Subcutaneous abdominal adipose tissue (tissue), 5 donors: ENCODE measurements at regions not wholly inside any gene's neighbourhood (a gene's known extent, or its start where the extent isn't known, plus 50 kb on each side); places are given as distances from the start of the nearest gene placed in this dataset.

Experiments
- H3K27ac ChIP-seq: one replicate; pipeline ENCODE4 v1.7.0; 2013; ENCODE audit warnings: low read depth, mild to moderate bottlenecking, inconsistent platforms, low read length, moderate library complexity
- H3K27me3 ChIP-seq, 5 donors: one replicate each; pipeline ENCODE4 v1.7.0; 2013; ENCODE audit warnings: low read length in 5 of 5, inconsistent platforms in 1 of 5; ENCODE audit not compliant: control insufficient read depth in 5 of 5, insufficient read depth in 4 of 5
- H3K36me3 ChIP-seq, 5 donors: one replicate each; pipeline ENCODE4 v1.7.0; 2013; ENCODE audit warnings: low read length in 5 of 5; ENCODE audit not compliant: control insufficient read depth in 5 of 5, insufficient read depth in 5 of 5
- H3K4me1 ChIP-seq, 5 donors: one replicate each; pipeline ENCODE4 v1.7.0; 2013; ENCODE audit warnings: low read length in 5 of 5, mild to moderate bottlenecking in 3 of 5, moderate library complexity in 1 of 5; ENCODE audit not compliant: control insufficient read depth in 5 of 5, insufficient read depth in 5 of 5
- H3K4me3 ChIP-seq, 5 donors: one replicate each; pipeline ENCODE4 v1.7.0; 2013; ENCODE audit warnings: low read length in 5 of 5, low read depth in 1 of 5
- H3K9ac ChIP-seq, 5 donors: one replicate each; pipeline ENCODE4 v1.7.0; 2013; ENCODE audit warnings: low read length in 5 of 5, mild to moderate bottlenecking in 4 of 5, moderate library complexity in 3 of 5
- H3K9me3 ChIP-seq, 5 donors: one replicate each; pipeline ENCODE4 v1.7.0; 2013; ENCODE audit warnings: low read length in 5 of 5; ENCODE audit not compliant: control insufficient read depth in 5 of 5
- donor health status: healthy.
- donor health status: healthy.
- donor health status: healthy.
- donor health status: healthy.
- donor health status: healthy.

DNA sequence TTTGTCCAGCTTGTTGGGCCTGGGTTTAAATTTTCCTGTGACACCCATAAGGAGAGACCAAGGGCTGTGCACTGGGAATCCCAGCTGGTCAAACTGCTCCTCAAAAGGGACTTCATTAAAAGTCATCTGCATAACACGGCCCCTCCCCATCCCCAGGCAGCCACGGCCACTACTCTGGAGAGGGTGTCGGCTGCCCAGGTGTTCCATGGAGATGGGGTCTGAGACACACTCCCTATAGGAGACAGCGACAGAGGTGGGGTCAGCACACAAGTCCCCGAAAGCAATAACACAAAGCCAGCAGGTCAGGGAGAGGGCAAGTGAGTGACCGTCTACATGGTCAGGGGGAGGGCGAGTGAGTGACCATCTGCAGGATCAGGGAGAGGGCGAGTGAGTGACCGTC lies 75.6 kb upstream of the BCL11B start:
- no peaks in the 10 kb centered on the region for H3K36me3 ChIP-seq
- no peaks in the 10 kb centered on the region for H3K4me1 ChIP-seq
- H3K4me3 ChIP-seq, result no peak overlapping the region
- no peaks in the 10 kb centered on the region for H3K9me3 ChIP-seq
- no peak overlapping the region for H3K27ac ChIP-seq
- H3K9ac ChIP-seq, result no peak overlapping the region
- H3K27me3 ChIP-seq, result peaks cover 4 to 19% (median 11%) of the 10 kb centered on the region in 5 donors

DNA sequence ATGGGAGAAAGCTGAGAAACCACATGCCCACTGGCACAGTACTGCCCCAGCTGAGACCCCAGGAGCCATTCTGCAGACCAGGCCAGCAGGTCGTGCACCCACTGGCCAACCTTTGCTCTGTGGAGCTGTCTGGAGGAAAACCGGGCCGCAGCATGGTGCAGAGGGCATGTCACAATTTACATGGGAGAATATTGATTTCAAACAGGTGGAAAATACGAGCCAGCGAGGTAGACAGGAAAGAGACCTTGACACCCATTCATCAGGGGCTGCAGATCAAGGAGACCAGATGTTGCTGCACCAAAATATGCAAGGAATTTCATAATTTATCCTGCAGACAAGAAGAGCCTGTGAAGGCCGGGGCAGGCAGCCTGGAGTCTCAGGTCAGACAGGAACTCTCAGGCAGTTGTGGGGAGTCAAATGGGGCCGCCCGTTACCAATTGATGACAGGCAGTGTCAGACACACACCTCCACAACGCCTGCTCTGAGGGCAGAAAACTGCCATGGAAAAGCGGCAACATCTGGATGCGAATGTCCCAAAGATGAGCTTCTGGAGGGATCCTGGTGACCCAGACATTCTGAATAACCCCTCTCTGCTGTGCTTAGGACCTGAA lies 74.6 kb upstream of the BCL11B start:
- H3K27ac ChIP-seq, result no peak overlapping the region
- no peaks in the 10 kb centered on the region for H3K9me3 ChIP-seq
- H3K4me3 ChIP-seq, result no peak overlapping the region
- H3K4me1 ChIP-seq, result no peaks in the 10 kb centered on the region
- H3K36me3 ChIP-seq, result no peaks in the 10 kb centered on the region
- H3K9ac ChIP-seq, result no peak overlapping the region
- peaks cover 0 to 15% (median 11%) of the 10 kb centered on the region in 5 donors for H3K27me3 ChIP-seq

DNA sequence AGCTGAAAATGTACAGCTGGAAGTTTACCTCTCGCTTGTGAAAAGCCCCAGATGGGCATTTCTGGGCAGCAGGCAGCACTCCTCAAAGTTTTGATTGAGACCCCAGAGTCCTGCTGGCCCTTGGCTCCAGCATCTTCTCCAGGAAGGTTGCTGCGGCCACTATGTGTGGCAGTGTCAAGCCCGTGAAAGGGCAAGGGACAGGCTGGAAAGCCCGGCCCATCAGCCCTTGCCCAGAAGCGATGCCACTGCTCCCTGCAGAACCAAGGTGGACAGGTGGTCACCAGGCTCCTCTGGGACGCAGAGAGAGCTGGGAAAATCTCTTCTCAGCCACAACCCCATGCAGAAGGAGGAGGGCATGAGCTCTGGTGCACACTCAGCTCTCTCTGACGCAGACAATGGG lies 73.5 kb upstream of the BCL11B start:
- H3K27me3 ChIP-seq, result peaks cover 0 to 18% (median 11%) of the 10 kb centered on the region in 5 donors
- H3K36me3 ChIP-seq, result no peaks in the 10 kb centered on the region
- no peak overlapping the region for H3K27ac ChIP-seq
- H3K4me3 ChIP-seq, result no peak overlapping the region
- no peaks in the 10 kb centered on the region for H3K4me1 ChIP-seq
- H3K9me3 ChIP-seq, result no peaks in the 10 kb centered on the region
- no peak overlapping the region for H3K9ac ChIP-seq

DNA sequence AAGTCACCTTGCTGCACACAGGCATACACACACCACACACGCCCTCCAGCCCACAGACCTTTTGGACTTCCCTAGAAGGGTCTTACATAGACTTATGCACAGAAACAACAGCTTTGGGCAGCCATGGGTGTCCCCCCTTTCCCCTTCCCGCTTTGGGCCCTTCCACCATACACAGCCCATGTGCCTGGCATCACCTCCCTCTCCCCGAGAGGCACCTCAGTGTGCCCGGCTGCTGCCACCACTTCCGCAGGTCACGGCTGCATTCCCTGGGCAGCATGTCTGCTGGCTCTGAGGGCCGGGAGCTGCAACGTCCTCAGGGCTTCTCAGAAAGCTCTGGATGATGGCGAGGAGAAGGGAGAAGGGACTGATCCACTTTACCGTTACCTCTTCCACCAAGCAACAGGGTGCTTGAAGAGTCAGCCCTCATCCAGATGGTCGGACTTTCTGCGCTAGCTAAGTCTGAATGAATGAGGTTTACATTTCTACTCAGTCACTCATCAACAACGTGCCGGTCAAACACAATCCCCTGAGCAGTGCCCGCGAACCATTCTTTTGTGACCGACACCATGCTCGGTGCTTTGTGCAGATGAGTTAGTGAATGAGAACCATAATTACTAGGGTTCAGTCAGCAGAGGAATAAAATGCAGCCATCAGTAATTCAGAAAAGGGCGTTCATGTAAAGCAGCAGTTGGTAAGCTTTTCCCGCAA lies 72.2 kb upstream of the BCL11B start:
- Histone ChIP-seq H3K9ac (no peak overlapping the region), H3K27me3 (peaks cover 0 to 18% (median 9%) of the 10 kb centered on the region in 5 donors), H3K4me1 (no peaks in the 10 kb centered on the region), H3K36me3 (no peaks in the 10 kb centered on the region), H3K27ac (no peak overlapping the region), H3K4me3 (no peak overlapping the region), H3K9me3 (peaks cover 0 to 5% (median 3%) of the 10 kb centered on the region in 5 donors)

DNA sequence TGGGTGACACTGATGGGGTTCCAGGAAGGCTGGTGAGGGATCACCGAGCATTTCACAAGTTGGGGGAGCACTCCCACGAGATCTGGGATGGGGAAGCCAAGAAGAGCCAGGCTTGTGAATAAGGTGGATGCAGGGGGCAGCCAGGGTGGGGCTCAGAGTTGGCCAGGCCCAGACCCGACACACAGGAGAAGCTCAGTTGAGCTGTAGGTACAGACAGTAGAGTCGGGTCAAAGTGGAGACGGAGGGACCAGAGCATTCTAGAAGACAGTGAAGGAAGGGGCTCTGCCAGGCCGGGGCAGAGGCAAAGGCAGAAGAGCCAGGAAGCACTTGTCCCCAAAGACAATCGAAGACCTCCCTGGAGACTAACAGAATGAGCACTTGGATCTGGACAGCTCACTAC lies 70.9 kb upstream of the BCL11B start:
- H3K9ac ChIP-seq, result no peak overlapping the region

DNA sequence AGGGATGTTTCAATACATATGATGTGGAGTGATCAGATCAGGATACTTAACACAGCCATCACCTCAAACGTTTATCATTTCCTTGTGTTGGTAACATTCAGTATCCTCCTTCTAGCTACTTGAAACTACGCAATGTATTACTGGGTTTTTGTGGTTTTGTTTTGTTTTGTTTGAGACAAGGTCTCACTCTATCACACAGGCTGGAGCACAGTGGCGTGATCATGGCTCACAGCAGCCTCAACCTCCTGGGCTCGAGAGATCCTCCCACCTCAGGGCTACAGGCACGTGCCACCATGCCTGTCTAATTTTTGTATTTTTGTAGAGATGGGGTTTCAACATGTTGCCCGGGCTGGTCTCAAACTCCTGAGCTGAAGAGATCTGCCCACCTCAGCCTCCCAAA lies 70.2 kb upstream of the BCL11B start:
- no peaks in the 10 kb centered on the region for H3K36me3 ChIP-seq
- H3K4me3 ChIP-seq, result no peak overlapping the region
- H3K9me3 ChIP-seq, result peaks cover 0 to 5% (median 3%) of the 10 kb centered on the region in 5 donors
- no peak overlapping the region for H3K9ac ChIP-seq
- no peak overlapping the region for H3K27ac ChIP-seq
- H3K27me3 ChIP-seq, result peaks cover 0 to 18% (median 9%) of the 10 kb centered on the region in 5 donors
- no peaks in the 10 kb centered on the region for H3K4me1 ChIP-seq

More for the DNA sequence above, 70.9 kb upstream of the BCL11B start:
- H3K4me3 ChIP-seq, result no peak overlapping the region
- H3K27ac ChIP-seq, result no peak overlapping the region
- peaks cover 0 to 18% (median 9%) of the 10 kb centered on the region in 5 donors for H3K27me3 ChIP-seq
- H3K9me3 ChIP-seq, result peaks cover 0 to 5% (median 3%) of the 10 kb centered on the region in 5 donors
- no peaks in the 10 kb centered on the region for H3K36me3 ChIP-seq
- no peaks in the 10 kb centered on the region for H3K4me1 ChIP-seq

DNA sequence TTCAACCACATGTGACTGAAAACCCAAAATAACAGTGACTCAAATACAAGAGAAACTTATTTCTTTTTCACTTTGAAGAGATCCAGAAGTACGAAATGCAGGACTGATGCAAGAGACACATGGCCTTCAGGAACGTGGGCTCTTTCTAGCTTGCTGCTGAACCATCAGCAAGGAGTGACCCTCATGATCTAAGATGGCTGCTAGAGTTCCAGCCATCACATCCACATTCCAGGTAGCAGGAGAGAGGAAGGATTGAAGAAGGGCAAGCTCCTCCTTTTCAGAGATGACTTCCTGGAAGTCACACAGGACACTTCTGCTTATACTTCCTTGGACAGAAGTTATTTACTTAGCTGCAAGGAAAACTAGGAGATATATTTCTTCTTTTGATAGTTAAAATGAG lies 67.6 kb upstream of the BCL11B start:
- H3K4me1 ChIP-seq, result no peaks in the 10 kb centered on the region
- peaks cover 0 to 12% (median 4%) of the 10 kb centered on the region in 5 donors for H3K27me3 ChIP-seq
- H3K27ac ChIP-seq, result no peak overlapping the region
- H3K9ac ChIP-seq, result no peak overlapping the region
- no peak overlapping the region for H3K4me3 ChIP-seq
- peaks cover 0 to 5% (median 4%) of the 10 kb centered on the region in 5 donors for H3K9me3 ChIP-seq
- no peaks in the 10 kb centered on the region for H3K36me3 ChIP-seq

DNA sequence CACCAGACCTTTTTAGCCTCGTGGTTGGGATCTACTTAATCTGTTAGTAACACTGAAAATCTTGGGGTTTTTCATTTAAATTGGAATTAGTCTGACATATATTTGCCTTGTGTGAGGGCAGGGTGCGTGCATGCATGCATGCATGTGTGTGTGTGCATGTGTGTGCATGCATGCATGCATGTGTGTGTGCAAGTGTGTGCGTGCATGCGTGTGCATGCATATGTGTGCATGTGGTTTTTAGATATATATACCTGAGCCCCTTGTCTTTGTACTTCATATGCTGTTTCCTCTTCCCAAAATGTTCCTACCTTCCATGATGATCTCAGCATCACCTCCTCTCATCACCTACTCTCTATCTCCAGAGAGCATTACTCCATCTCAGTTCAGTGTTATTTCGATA lies 66.3 kb upstream of the BCL11B start:
- Histone ChIP-seq H3K4me3 (no peak overlapping the region), H3K27me3 (peaks cover 0 to 8% (median 2%) of the 10 kb centered on the region in 5 donors), H3K4me1 (no peaks in the 10 kb centered on the region), H3K9me3 (peaks cover 0 to 7% (median 4%) of the 10 kb centered on the region in 5 donors), H3K9ac (no peak overlapping the region), H3K36me3 (no peaks in the 10 kb centered on the region), H3K27ac (no peak overlapping the region)

DNA sequence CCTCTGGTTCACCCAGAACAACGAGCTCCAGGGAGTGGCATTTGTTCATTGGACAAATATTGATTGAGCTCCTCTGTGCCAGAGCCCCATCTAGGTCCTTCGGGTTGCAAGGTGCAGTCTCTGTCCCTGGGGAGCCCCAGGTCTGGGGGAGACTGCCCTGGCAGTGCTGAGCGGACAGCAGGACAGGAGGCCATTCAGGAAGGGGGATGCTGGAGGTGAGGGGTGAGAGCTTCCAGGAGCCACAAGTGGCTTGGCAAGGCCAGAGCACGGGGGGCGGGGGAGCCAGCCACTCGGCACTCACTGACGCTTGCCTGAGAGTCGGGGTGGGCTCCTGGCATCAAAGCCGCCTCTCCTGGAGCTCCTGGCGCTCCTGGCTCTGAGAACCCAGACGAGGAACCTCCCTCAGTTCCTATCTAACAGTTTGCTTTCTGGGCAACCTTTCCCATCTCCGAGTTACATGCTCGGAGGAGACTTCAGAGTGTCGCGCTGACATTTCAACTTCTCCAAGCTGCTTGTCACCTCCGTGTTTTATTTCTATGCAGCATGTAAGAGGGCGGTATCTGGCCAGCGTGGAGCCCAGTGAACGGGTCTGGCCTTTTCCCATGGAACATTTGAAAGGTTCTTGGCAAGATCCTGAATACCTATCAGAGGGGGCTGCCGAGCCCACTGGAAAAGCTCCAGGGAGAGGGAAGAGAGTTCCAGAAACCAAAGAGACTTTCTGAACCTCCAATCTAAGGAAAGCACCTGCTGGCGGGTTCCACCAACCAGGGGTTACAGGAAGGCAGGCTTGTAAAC lies 62.0 kb upstream of the BCL11B start:
- Histone ChIP-seq H3K27ac (no peak overlapping the region), H3K27me3 (peaks cover 3 to 15% (median 10%) of the 10 kb centered on the region in 5 donors), H3K9ac (no peak overlapping the region), H3K4me3 (no peak overlapping the region), H3K9me3 (peaks cover 0 to 7% (median 0%) of the 10 kb centered on the region in 5 donors), H3K4me1 (no peaks in the 10 kb centered on the region), H3K36me3 (no peaks in the 10 kb centered on the region)

DNA sequence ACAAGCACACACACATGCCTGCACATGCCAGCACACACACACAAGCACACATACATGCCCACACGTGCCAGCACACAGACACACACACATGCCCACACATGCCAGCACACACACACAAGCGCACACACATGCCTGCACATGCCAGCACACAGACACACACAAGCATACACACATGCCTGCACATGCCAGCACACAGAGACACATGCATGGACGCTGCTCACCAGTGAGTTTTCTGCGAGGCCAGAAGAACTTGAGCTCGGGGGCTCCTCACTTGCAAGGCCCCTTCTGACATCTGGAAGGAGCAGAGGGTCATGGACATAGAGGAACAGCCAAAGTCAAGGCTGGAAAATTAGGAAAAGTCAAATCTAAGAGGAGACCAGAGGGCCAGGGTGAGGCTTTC lies 61.2 kb upstream of the BCL11B start:
- no peaks in the 10 kb centered on the region for H3K4me1 ChIP-seq
- H3K36me3 ChIP-seq, result no peaks in the 10 kb centered on the region
- H3K27me3 ChIP-seq, result peaks cover 3 to 17% (median 14%) of the 10 kb centered on the region in 5 donors
- no peak overlapping the region for H3K27ac ChIP-seq
- no peak overlapping the region for H3K4me3 ChIP-seq
- H3K9me3 ChIP-seq, result peaks cover 0 to 7% (median 0%) of the 10 kb centered on the region in 5 donors
- no peak overlapping the region for H3K9ac ChIP-seq
